ENCODE measurements at regions not wholly inside any gene's neighbourhood (a gene's known extent, or its start where the extent isn't known, plus 50 kb on each side); places are given as distances from the start of the nearest gene placed in this dataset.
"Not testable (repeated sequence)": the region's sequence is repeated elsewhere in the genome, so short reads cannot be mapped to it uniquely, and the experiment has no call there.

- DNase-seq, result no peak
Observed at GRCh38 chr6:113694278-113695077, 162.7 kb upstream of the MARCKS start.

GRCh38 chr6:113695516-113695915 lies 161.6 kb upstream of the MARCKS start:
- DNase-seq, result no peak

- no peak for DNase-seq
Observed at GRCh38 chr6:113696960-113697359, 160.2 kb upstream of the MARCKS start.

- DNase-seq, result no peak
Observed at GRCh38 chr6:113697632-113698410, 159.3 kb upstream of the MARCKS start.

- DNase-seq, result no peak
Observed at GRCh38 chr6:113699239-113699638, 157.9 kb upstream of the MARCKS start.

- no peak for DNase-seq
Observed at GRCh38 chr6:113701552-113702254, 155.4 kb upstream of the MARCKS start.

- DNase-seq, result no peak
Observed at GRCh38 chr6:113707194-113707593, 150.0 kb upstream of the MARCKS start.

- DNase-seq, result no peak
Observed at GRCh38 chr6:113709936-113710509, 147.1 kb upstream of the MARCKS start.

- DNase-seq, result no peak
Observed at GRCh38 chr6:113713665-113714064, 143.5 kb upstream of the MARCKS start.

GRCh38 chr6:113718588-113718987 lies 138.6 kb upstream of the MARCKS start:
- no peak for DNase-seq

- DNase-seq, result no peak
Observed at GRCh38 chr6:113719064-113719463, 138.1 kb upstream of the MARCKS start.

GRCh38 chr6:113719545-113719944 lies 137.6 kb upstream of the MARCKS start:
- DNase-seq, result no peak

- no peak for DNase-seq
Observed at GRCh38 chr6:113723182-113723581, 134.0 kb upstream of the MARCKS start.

GRCh38 chr6:113724927-113725326 lies 132.2 kb upstream of the MARCKS start:
- DNase-seq, result not testable (repeated sequence)

GRCh38 chr6:113731541-113731940 lies 125.6 kb upstream of the MARCKS start:
- DNase-seq, result no peak

- no peak for DNase-seq
Observed at GRCh38 chr6:113732384-113732966, 124.7 kb upstream of the MARCKS start.

GRCh38 chr6:113733381-113733780 lies 123.8 kb upstream of the MARCKS start:
- no peak for DNase-seq

GRCh38 chr6:113734982-113735381 lies 122.2 kb upstream of the MARCKS start:
- no peak for DNase-seq

GRCh38 chr6:113735491-113735890 lies 121.7 kb upstream of the MARCKS start:
- DNase-seq, result no peak

- DNase-seq, result no peak
Observed at GRCh38 chr6:113736978-113737377, 120.2 kb upstream of the MARCKS start.

- no peak for DNase-seq
Observed at GRCh38 chr6:113739041-113739655, 118.0 kb upstream of the MARCKS start.

GRCh38 chr6:113741651-113742050 lies 115.5 kb upstream of the MARCKS start:
- DNase-seq, result no peak

Measured in NCI-H187 treated with DMSO at 0.1 percent for 48 hours (cell line).